HG03097 (cell line): ENCODE measurements at regions not wholly inside any gene's neighbourhood (a gene's known extent, or its start where the extent isn't known, plus 50 kb on each side); places are given as distances from the start of the nearest gene placed in this dataset.

Experiments
- ATAC-seq: cut with Tn5 transposase; IDR thresholded peaks from one replicate; pipeline ENCODE4 v1.9.1; 2021; ENCODE audit not compliant: unreplicated experiment, low FRiP score

DNA sequence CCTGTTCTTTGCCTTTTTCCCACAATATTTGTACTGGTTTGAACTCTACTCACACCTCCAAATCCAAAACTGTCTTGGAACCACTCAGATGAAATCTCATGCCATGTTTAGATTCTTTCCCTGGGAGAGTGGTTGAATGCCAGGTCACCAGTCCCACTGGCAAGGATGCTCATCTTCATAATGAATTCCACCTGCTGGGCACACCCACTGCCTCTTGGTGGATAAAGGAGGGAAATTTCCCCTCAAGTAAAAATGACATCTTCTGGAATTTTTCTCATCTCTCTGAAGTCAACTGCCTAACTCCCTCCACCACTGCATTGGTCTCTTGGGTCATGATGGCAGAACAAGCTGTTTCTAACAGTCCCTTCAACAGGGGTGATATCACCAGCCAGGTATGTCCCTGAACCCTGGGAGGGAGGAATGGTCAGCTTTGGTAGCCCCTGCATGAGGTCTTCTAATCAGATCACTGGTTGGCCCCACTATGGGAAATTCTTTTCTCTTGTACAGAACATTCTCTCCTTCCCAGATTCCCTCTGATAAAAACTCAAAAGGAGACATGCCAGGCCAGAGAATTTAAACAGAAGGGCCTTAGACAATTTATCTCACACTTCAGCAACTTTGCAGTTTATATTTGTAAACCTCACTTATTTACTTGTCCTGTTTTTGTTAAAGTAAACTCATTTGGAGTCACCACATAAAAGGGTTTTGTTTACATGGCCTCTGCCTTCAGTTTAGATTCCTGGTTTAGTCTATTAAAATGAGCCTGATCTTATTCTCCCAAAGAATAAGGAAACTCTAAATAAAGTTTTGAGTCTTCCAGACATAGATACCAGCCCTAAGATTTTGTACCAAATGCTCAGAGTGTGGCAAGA lies 143.4 kb downstream of the WNT5A start:
- no peak for ATAC-seq

DNA sequence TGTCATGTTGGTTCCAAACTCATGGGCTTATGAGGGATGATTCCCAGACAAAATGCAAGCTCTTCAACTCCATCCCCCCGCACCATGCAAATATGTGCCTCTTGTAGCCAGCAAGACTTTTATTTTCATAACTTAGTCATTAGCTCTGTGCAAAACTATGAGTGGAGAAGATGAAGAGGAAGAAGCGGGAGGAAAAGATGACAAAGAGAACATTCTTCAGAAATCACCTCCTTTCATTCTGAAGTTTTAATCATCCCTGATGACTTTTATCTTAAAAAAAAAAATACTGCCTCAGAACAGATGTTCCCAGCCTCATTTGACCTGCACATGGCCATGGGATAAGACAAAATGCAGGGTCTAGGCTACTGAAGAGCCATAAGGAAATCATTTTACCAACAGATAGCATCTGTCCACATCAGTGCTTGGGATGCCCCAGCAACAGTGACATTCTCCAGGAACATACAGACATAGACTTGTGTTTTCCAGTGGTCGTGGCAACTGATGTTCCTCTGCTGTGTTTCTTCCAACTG lies 145.5 kb downstream of the WNT5A start:
- no peak for ATAC-seq

DNA sequence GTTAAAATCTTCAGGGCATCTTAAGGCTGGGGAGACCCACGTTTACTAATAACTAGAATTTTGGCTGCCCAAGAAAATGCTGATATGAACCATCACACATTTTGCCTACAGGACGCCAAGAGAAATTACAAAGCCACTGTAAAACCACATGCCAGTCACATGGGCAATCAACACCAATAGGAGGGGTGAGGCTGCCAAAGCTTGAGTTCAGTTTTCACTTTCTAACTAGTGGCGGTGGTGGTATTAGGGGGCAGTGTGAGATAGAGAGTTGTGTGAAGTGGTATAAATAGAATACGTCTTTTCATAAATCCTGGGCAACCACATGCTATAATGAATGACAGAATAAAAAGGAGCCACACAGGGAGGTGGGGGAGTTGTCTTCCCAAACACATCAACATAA lies 147.3 kb downstream of the WNT5A start:
- ATAC-seq = no peak

DNA sequence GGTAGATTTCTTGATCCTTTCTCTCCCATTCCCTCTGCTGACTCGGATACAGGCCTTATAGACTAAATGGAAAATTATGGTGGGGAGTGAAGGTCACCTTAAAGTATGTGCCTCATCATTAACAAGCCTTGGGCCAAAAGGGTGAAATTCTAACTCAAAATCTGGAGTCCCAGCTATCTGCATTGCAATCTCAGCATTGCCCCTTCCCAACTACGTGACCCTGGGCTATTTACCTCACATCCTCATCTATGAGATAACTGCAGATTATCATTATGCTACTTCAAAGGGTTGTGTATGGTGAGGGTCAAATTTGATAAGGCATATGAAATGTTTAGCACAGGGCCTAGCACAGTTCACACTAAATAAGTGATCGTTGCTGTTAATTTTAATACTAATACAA lies 147.7 kb downstream of the WNT5A start:
- ATAC-seq = no peak

DNA sequence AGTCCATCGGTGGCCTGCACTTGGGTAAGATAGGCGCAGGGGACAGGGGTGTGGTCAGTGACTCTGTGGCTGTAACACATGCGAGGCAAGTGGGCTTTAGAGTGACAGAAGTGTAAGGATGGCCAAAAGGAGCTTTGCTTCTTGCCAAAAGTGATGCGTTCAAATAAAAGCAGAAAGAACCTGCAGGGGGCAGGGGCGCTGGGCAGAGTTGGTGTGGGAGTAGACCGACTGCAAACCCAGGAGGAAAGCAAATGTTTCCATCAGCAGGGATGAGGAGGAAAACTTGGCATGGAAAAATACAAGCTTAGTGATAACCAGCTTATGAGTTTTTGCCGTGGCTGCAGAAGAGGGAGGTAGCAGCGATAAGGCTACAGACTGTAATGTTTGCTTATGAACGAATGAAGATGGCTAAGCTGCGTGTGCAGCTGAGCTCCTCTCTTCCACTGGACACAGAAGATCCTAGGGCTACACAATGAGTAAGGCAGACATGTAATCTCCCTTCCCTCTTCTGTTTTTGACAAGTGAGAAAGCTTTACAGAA lies 149.4 kb downstream of the WNT5A start:
- ATAC-seq = no peak

DNA sequence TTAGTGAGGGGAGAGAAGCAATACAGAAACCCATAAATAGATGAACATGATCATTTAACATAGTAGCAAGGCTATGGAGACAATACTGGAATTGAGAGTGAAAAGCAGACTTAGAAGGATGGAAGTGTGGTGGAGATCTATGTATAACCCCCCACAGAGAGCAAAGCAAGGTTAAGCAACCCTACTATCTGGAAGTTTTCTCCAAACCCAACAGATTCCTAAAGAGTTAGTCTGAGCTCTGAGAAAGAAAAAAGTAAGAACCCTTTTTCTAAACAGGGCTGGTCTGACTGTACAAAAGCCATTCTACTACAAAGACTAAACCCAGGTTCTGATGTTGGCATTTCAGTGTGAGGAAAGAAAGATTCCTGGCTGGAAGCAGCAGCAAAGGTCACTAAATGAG lies 153.2 kb downstream of the WNT5A start:
- ATAC-seq = no peak

DNA sequence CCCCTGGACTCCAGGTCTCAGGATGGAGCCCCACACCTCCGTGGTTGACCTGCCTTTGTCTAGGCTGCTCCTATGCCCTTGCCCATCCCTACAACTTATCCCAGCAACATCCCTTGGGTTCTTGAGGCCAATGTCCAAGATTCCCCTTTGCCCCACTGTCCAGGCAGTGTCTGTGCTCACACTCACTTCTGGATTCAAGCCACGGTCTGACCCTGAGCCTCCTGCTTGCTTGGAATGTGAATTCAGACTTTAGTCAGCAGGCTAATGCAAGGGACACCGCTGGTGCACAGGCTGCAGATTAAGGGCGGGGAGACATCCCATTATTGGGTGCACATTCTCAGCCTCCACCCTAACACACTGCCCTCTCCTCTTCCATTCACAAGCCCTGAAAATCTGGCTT lies 154.1 kb downstream of the WNT5A start:
- ATAC-seq = no peak

DNA sequence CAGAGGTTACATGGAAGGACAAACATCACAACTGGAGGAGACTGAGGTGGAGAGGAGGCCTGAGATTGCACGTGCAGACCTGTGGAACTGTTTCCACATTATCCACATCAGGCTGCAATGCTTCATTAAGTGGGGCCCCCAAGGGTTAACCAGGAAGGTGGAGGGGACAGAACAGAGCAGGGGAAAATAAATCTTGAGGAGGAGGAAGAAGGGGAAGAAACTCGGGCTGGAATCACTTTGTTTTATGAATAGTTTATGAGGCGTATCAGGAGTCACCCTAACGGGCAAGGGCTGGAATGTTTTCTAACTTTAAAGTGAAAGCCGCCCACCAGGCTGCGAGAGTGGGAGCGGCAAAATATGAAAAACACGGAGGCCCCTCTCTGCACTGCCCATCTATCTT lies 154.9 kb downstream of the WNT5A start:
- no peak for ATAC-seq

DNA sequence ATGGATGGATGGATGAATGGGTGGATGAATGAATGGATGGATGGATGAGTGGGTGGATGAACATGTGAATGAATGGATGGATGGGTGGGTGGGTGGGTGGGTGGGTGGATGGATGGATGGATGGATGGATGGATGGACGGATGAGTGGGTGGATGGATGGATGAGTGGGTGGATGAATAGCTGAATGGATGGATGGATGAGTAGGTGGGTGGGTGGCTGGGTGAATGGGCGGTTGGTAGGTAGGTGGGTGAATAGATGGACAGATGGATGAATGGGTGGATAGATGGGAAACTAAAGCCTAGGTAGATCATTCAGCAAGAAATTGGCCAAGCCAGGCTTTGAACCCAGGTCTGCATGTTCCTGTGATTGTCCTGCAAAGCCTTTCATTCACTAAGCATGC lies 155.6 kb downstream of the WNT5A start:
- ATAC-seq = no peak

DNA sequence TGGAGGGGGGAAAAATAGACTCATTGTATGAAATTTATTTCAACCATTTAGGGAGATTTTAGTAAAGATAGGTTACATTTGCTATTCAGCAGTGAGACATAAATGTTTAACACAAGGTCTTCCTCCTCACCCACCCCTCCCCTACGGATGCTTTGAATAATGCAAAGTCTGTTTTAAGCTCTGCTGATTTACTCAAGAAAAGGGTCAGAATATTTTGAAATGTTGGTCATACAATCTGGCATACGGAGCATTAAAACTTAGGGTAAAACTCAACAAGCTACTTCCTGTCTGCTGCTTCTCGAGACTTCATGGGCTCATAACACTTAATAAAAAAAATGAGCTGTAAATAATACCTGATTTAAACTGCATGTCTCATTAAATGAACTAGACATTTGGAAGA lies 156.3 kb downstream of the WNT5A start:
- ATAC-seq = no peak

DNA sequence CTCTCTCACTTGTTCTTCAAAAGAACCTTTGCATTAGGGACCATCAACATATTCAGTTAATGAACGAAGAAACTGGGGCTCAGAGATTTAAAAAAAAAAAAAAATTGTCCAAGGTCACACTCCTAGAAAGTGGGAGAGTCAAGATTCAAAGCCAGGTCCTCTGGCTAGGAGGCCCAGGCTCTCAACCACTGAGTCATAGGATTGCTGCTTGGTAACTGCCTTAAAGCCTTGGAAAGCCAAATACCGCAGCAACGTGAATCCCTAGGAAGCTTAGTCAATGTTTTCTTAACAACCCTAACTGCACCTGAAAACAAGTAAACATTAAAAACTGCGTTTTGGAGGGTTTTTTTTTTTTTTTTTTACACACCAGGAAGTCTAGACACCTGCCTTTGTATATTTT lies 156.8 kb downstream of the WNT5A start:
- ATAC-seq = no peak

DNA sequence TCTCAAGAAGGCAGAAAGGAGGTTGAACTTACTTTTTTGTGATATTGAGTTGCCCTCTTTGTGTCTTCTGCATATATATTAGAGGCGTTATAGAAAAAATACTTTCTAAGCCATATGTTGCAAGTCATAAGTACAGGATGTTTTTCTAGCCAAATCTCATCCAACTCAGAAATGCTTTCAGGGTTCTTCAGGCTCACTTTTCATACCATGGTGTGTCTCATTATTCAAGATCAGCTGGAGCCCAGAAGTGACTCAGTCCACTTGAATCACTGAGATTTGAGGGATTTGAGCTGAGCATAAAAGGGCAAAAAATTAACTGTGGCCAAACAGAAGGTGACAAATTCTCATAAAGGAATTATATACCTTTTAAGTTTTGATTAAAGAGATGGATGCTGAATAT lies 157.3 kb downstream of the WNT5A start:
- no peak for ATAC-seq

DNA sequence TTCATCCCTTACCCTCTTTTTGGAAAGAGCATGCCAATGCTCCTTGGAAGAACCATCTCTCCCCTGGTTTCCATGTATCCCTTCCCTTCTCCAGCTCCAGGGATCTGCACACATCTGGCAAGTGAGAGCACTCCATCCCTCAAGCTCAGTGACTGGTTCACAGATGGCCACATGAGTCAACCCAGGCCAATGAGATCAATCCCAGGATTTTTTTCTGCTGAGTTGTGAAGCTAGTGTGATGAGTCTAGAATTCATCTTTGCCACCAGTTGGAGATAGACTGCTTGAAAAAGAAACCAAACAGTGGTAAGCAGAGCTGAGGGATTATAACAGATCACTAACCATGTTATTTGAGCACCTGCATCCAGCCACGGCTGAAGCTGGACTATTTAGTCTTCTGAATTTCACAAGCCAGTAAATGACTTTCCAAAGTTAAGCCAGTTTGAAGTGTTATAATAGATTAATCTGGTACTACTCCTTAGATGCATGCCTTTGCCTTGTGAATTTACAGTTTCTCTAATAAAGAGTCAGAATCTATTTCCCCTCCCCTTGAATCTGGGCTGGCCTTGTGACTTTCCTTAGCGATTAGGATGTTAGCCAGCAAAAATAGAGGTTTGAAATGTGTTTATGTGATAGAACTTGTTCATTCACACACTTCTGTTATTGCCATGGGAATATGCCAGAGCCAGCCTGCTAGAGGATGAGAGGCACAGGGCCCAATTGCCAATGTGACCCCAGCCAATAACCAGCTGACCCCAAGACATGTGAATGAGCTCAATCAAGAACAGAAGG lies 159.8 kb downstream of the WNT5A start:
- no peak for ATAC-seq

DNA sequence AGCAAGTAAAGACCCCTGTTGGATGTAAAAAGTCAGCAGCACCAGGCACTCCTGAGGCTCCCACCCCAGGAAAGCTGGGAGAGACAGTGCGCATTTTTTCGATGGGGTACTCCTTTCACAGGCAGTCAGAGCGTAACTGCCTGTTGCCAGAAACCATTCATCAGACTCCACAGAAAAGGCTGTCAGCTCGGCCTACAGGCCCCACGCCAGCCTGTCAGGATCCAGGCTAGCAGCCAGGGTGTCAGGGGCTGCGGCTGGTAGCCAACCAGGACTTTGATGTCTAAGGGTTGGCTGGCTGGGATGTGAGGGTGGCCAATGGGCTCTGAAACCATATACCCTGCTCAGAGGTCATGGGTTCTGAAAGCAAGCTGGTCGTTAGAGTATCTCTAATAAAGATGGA lies 164.5 kb downstream of the WNT5A start:
- ATAC-seq = no peak

DNA sequence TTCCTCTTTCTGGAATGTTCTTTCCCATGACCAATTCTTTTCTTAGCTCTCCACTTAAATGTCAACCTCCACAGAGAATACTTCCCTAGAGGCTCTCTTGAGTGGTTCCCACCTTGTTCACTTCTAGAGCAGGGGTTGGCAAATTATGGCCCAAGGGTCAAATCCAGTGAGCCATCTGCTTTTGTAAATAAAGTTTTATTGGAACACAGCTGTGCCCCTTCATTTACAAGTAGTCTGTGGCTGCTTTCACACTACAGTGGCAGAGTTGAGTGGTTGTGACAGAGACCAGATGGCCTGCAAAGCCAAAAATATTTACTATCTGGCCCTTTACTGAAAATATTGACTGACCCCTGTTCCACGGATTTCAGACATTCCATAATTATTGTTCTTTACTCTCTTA lies 166.2 kb downstream of the WNT5A start:
- ATAC-seq = no peak

DNA sequence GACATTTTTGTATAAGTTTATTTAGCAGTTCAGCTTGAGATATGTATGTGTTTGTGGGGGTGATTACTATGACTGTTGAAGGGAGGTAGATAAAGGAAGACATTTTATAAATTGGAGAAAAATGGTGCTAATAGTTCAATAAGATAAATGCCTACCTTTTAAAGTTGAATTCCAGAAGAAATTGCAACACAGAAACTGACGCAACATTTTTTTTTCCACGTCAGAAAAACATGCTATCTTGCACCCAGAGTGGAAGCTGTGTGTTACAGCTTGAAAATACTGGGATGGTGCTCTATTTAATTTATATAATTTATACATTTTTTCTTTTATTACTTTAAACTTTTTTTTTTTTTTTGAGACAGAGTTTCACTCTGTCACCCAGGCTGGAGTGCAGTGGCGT lies 171.7 kb downstream of the WNT5A start:
- ATAC-seq = no peak

DNA sequence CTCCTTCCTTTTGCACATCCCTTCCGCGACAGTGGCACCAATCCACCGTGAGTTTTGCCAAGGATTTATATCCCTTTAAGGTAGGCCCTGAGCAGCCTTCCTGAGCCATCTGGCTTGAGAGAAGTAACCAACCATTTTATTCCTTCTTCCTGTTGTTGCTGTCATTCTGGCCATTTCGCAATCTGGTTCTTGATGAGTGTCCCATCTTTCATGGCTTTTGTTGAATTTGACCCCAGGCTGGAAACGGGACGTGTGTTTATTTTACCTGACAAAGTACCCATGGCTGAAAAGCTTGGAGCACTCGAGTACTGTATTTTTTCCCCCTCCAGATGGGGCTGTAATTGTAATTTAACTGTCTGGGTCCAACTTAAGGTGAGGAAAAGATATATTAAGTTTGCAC lies 173.4 kb downstream of the WNT5A start:
- ATAC-seq = no peak

DNA sequence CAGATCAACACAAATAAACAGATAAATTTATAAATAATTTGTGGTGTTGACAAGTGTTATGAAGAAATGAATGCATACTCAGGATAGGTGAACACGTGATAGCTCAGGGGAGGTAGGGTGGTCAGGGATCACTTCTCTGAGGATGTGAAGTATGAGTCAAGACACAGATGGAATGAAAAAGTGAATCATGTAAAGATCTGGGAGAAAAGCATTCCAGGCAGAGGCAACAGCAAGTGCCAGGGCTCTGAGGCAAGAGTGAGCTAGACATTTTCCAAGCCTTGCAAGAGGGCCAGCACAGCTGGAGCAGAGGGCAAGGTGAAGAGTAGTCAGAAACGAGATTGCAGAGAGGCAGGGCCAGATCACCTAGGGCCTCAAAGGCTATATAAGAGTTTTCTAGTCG lies 177.8 kb downstream of the WNT5A start:
- no peak for ATAC-seq

DNA sequence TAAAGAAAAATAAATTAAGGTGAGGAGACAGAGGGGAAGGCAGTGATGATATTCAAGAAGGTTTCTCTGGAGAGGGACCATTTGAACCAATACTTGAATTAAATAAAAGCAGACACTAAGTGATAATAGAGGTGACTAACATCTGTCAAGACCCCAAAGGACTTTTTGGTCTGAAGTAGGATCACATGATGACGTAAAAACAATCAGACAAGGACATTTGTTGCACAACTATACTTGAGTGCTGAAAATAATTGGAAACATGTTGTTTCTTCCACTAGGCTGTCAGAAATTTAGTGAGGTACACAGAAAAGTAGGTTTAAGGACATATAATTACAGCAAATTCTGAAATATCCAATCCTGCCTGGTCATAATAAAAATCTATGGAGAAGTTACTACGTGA lies 179.5 kb downstream of the WNT5A start:
- no peak for ATAC-seq

DNA sequence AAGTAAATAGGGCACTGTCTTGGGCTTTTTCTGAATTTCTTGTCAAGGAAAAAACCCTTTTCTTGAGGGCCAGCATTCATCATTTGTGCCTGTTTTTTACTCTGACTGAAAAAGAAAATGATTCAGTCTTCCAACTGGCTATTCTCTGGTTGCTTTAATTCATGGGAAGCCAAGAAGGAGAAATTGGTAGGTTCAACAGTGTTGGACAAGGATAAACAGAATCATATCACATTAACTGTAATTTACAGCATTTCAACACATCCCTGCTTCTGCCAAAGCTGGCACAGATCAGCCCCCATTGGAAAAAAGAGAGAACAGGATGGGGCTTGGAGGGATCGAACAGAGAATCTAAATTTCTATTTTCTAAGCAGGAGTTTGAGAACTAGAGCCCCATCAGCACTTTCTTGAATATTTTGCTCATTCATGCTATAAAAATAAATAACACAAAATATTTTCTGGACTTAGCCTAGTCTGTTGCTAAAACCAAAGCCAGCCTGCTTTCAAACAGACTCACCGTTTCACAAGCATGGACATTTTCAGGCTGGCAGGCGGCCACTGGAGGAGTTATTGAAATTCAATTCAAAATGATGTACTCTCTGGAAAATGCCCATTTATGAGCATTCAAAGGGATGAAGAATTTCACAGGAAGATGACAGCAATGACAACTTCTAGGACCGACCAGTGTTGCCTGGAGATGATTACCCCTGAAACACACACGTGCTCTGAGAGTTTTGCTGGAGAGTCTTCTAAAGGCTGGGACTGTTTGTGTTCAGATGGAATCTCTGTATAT lies 181.2 kb downstream of the WNT5A start:
- no peak for ATAC-seq

DNA sequence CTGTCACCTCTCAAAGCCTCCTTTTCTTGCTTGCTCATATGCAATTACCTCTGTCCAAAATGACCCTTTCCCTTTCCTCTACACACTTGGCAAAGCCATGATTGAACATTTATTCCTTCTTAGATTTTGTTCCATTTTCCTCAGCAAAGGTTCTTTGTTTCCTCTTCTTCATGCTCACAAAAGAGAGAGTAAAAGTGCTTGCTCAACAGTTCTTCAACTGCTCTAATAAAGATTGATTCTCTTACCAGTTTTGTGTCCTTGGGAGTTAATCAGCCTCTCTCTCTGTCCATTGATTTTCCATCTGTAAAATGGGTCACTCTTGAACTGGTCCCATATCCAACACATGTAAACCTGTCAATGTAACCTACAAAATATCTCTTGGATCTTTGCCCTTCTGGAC lies 186.4 kb downstream of the WNT5A start:
- ATAC-seq = no peak
